Kidney (tissue), 13 donors: ENCODE measurements at regions not wholly inside any gene's neighbourhood (a gene's known extent, or its start where the extent isn't known, plus 50 kb on each side); places are given as distances from the start of the nearest gene placed in this dataset.
A peak's percentile ranks its signal among the peaks of the same experiment; 100 is the strongest.

Experiments
- DNase-seq, 5 donors: peaks; one replicate each; pipeline ENCODE4 v3.0.0-alpha.2; 2013 to 2020
- FAIRE-seq: peaks from 2 replicates; lab custom pipeline; 2012; peaks lifted over from hg19 to GRCh38; lab: Jason Lieb, UNC
- H3K27ac ChIP-seq, 2 donors: one replicate each; pipeline ENCODE4 v1.7.0; 2013; ENCODE audit warnings: low read depth in 2 of 2, low read length in 2 of 2, inconsistent platforms in 1 of 2
- H3K27me3 ChIP-seq: one replicate; pipeline ENCODE4 v1.7.1; 2013; ENCODE audit warnings: low read length, inconsistent platforms; ENCODE audit not compliant: control insufficient read depth, insufficient read depth
- H3K36me3 ChIP-seq, 3 donors: one replicate each; pipeline versions ENCODE4 v1.7.0 to v1.7.1; 2013; ENCODE audit warnings: low read length in 3 of 3, control low read depth in 1 of 3, inconsistent platforms in 1 of 3; ENCODE audit not compliant: insufficient read depth in 3 of 3, control insufficient read depth in 2 of 3
- H3K4me1 ChIP-seq, 3 donors: one replicate each; pipeline versions ENCODE4 v1.7.0 to v1.7.1; 2013; ENCODE audit warnings: low read length in 3 of 3, inconsistent platforms in 1 of 3, low read depth in 1 of 3; ENCODE audit not compliant: control insufficient read depth in 2 of 3, insufficient read depth in 2 of 3
- H3K4me3 ChIP-seq, 3 donors: one replicate each; pipeline versions ENCODE4 v1.7.0 to v1.8.1; 2013; ENCODE audit warnings: low read length in 3 of 3, control low read depth in 1 of 3, inconsistent platforms in 1 of 3
- H3K9ac ChIP-seq, 3 donors: one replicate each; pipeline versions ENCODE4 v1.7.0 to v1.7.1; 2013; ENCODE audit warnings: low read length in 3 of 3, control low read depth in 1 of 3, inconsistent platforms in 1 of 3
- H3K9me3 ChIP-seq, 3 donors: one replicate each; pipeline versions ENCODE4 v1.7.0 to v1.7.1; 2013; ENCODE audit warnings: low read length in 3 of 3, control low read depth in 1 of 3, inconsistent platforms in 1 of 3; ENCODE audit not compliant: control insufficient read depth in 2 of 3, insufficient read depth in 1 of 3
- CTCF ChIP-seq: IDR thresholded peaks from 3 replicates; pipeline ENCODE4 v1.5.1; 2012; ENCODE audit warnings: mild to moderate bottlenecking, moderate library complexity, borderline replicate concordance; ENCODE audit not compliant: insufficient read depth; ENCODE audit errors: extremely low read depth
- intact Hi-C: fragments of 100-400 bp; cut with DNase I; formaldehyde crosslinking; loops from one replicate; pipeline ENCODE4 v1.11.1; 2022
- donor health status: control.
- donor health status: control.
- donor health status: control.
- donor health status: control.
- donor health status: control.
- donor health status: DM: yes; HTN: yes; CAD: no.
- donor health status: Normal renal cell carcinoma (clear cell type).

GRCh38 chr11:11731311-11732083 is 109.7 kb upstream of the GALNT18 start:
- H3K36me3 ChIP-seq: no peaks in the 10 kb centered on the region
- no peak for TF ChIP-seq CTCF
- H3K9me3 ChIP-seq: no peaks in the 10 kb centered on the region
- no peaks in the 10 kb centered on the region for H3K4me1 ChIP-seq
- peak in 1 of 5 donors; percentile 26 for DNase-seq
- intact Hi-C loops: no loop called here
- H3K9ac ChIP-seq: no peak overlapping the region
- H3K27me3 ChIP-seq: no peaks in the 10 kb centered on the region
- no peak overlapping the region for H3K27ac ChIP-seq
- H3K4me3 ChIP-seq: no peak overlapping the region
- FAIRE-seq: no peak

- Histone ChIP-seq H3K27me3 (no peaks in the 10 kb centered on the region), H3K36me3 (no peaks in the 10 kb centered on the region), H3K9ac (no peak overlapping the region), H3K4me1 (no peaks in the 10 kb centered on the region), H3K27ac (no peak overlapping the region), H3K4me3 (no peak overlapping the region), H3K9me3 (no peaks in the 10 kb centered on the region)
- TF ChIP-seq CTCF: no peak
- intact Hi-C loops: no loop called here
- FAIRE-seq (no peak), DNase-seq (no peak)
Measured at GRCh38 chr11:11728386-11728785, 106.6 kb upstream of the GALNT18 start.

- Histone ChIP-seq H3K27ac (no peak overlapping the region), H3K36me3 (no peaks in the 10 kb centered on the region), H3K4me3 (no peak overlapping the region), H3K9ac (no peak overlapping the region), H3K4me1 (no peaks in the 10 kb centered on the region), H3K9me3 (peaks cover 0 to 3% (median 0%) of the 10 kb centered on the region in 3 donors), H3K27me3 (no peaks in the 10 kb centered on the region)
- FAIRE-seq (no peak), DNase-seq (no peak)
- intact Hi-C loops: no loop called here
- TF ChIP-seq CTCF: no peak
Measured at GRCh38 chr11:11725438-11725837, 103.6 kb upstream of the GALNT18 start.
